Right forelimb (tissue), 1 donor: ENCODE measurements at regions not wholly inside any gene's neighbourhood (a gene's known extent, or its start where the extent isn't known, plus 50 kb on each side); places are given as distances from the start of the nearest gene placed in this dataset.
"Not testable (repeated sequence)": the region's sequence is repeated elsewhere in the genome, so short reads cannot be mapped to it uniquely, and the experiment has no call there.

ENCODE experiments used
- DNase-seq: peaks from one replicate; pipeline ENCODE4 v3.0.0-alpha.2; 2018

DNA sequence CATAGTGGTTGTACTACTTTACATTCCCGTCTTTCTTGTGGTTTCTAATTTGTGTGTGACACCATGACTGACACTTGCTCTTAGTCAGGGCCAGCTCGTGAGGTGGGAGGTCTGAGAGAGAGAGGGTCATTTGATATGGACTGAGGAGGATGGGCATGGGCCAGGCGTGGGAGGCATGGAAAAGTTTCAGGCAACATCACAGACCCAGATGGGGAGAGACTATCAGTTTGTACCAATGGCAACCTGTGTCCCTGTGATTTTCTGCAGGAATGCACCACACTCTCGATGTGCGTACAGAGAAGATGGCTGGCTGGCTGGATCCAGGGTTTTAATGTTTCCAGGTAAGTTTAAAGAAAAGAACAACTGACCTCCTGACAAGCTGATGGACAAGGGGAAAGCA lies 273.6 kb downstream of the CYRIA start:
- no peak for DNase-seq

GRCh38 chr2:16390561-16390960 lies 275.1 kb downstream of the CYRIA start:
- DNase-seq = no peak

- no peak for DNase-seq
Observed at GRCh38 chr2:16389611-16390010, 276.0 kb downstream of the CYRIA start.

DNA sequence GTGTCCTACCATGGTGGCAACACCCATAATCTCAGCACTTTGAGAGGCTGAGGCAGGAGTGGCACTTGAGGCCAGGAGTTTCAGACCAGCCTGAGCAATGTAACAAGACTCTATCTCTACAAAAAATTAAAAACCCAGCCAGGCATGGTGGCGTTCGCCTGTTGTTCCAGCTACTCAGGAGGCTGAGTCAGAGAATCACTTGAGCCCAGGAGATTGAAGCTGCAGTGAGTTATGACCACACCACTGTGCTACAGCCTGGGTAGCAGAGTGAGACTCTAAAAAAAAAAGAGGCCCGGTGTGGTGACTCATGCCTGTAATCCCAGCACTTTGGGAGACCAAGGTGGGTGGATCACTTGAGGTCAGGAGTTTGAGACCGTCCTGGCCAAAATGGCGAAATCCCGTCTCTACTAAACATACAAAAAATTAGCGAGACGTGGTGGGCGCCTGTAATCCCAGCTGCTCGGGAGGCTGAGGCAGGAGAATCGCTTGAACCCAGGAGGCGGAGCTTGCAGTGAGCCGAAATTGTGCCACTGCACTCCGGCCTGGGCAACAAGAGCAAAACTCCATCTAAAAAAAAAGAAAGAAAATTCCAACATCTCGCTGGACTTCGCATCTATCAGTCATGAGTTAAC lies 277.3 kb downstream of the CYRIA start:
- not testable (repeated sequence) for DNase-seq

DNA sequence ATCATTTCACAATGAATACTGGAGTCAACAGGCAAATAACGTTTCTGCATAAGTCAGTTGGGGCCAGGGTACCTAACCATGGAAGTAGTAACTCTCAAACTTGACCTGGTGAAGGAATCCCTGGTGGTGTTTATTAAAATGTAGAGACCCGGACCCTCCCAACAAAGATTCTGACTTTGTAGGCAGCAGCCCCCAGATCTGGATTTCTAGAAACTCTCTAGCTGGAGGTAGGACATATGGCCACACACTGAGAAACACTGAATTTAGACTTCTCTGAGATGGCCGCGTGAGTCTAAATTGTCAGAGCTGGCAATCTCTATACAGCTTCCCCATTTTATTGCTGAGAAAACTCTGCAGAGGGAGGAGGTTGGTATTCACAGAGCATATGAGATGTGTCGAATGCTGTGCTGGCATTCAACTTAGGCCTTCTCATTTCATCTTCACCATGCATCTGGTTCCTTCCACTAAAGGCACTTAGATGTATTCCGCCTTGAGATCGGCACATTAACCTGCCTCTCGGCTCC lies 278.1 kb downstream of the CYRIA start:
- DNase-seq = no peak

DNA sequence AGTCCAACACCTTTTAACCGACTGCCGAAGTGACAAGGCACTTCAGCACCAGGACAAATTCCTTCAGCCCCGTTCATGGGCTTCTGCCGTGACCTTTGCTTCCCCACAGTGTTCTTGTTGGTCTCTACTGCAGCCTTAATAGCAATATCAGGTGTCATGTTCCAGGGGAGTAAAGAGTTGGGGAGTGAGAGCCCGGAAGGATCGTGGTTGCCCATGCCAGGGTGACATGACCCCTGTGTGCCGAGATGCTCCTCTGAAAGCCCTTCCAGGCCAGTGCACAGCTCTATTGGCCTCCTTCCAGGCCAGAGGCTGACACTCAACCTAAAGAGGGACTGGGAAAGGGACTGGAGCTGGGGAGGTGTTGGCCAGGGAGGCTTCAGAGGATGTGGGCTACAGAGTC lies 279.2 kb downstream of the CYRIA start:
- DNase-seq = no peak

- DNase-seq = no peak
Observed at GRCh38 chr2:16386031-16386430, 279.6 kb downstream of the CYRIA start.

DNA sequence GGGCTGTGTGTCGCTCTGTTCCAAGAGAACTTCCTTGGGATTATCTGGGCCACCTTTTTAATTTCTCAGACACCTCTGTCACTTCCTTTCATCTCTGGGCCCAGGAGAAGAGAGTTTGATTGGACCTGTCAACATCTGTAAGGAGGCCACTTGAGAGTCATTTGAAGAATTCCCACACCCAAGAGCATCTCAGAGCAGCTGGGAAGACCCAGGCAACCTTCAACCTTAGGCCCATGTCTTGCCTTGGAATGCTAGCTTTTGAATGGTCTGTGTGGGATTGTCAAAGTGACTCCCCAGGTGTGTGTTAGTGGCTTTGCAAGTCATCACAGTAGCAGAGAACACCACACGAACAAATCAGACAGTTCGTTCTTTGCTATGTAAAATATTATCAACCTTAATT lies 280.3 kb downstream of the CYRIA start:
- DNase-seq = no peak

DNA sequence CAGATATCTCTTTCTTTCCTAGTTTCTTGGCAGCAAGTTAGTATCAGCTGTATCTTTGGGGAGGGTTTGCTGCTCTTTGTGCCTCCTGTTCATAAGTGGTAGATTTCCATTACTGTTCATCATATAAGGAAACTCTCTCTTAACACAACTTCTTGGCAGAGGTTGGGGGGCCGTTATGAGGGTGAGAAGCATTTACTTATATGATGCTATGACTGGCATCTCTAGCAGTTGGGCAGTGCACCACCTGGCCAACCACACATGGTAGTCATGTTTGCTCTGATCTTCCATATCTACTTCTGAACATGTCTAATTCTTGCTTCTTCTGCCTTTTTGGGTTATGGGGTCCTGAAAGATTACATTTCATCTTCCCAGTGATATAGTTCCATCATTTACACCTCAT lies 282.2 kb downstream of the CYRIA start:
- no peak for DNase-seq

DNA sequence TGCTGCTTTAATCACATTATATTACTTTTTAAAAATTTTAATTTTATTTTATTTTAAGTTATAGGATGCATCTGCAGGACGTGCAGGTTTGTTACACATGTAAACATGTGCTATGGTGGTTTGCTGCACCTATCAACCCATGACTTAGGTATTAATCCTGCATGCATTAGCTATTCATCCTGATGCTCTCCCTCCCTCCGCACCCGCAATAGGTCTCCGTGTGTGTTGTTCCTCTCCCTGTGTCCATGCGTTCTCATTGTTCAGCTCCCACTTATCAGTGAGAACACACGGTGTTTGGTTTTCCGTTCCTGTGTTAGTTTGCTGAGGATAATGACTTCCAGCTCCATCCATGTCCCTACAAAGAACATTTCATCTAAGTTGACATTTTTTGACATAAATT lies 283.2 kb downstream of the CYRIA start:
- no peak for DNase-seq

DNA sequence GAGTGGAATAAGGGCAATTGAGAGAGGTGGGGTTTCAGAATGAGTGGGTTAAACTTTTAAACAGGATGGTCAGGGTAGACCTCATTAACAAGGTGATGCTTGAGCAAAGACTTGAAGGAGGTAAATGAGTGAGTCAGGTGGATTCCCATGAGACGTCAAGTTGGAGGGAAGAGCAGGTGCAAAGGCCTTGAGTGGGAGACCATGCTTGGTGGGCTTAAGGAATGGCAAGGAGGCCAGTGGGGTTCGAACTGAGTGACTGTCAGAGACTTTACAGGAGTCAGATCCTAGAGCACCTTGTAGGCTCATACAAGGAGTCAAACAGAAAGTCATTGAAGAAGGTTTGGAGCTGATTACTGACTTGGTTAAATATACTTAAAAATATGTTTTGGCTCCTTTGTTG lies 284.1 kb downstream of the CYRIA start:
- DNase-seq = no peak

GRCh38 chr2:16379901-16380300 lies 285.7 kb downstream of the CYRIA start:
- not testable (repeated sequence) for DNase-seq

DNA sequence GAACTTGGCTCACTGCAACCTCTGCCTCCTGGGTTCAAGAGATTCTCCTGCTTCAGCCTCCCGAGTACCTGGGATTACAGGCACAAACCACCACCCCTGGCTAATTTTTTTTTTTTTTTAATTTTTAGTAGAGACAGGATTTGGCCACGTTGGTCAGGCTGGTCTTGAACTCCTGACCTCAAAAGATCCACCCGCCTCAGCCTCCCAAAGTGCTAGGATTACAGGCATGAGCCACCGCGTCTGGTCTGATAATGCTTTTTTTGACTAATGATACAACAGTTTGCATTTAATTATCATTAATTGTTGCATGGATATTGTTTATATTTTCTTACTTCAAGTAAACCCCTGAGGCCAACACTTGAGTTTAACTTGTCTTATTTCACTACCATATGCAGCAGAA lies 286.6 kb downstream of the CYRIA start:
- DNase-seq = not testable (repeated sequence)

- no peak for DNase-seq
Observed at GRCh38 chr2:16378031-16378430, 287.6 kb downstream of the CYRIA start.

- DNase-seq = no peak
Observed at GRCh38 chr2:16375981-16376380, 289.7 kb downstream of the CYRIA start.

DNA sequence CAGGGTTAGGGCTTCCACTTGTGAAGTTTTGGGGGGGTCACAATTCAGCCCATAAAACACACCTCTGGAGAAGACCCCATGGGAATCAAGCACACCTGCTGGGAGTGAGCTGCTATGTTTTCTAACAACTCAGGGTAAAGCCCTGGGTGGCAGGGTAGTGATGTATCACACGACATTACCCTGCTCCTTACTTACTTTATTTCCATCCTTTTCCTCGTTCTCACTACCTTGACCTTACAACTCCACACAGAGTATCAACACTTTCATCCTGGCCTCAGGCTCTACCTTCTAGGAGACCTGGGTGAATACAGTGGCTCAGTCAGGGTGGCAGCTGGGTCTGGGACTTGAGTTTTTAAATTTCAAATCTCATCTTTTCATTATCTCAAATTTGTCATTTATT lies 290.3 kb downstream of the CYRIA start:
- DNase-seq = no peak

- no peak for DNase-seq
Observed at GRCh38 chr2:16374671-16375070, 291.0 kb downstream of the CYRIA start.

DNA sequence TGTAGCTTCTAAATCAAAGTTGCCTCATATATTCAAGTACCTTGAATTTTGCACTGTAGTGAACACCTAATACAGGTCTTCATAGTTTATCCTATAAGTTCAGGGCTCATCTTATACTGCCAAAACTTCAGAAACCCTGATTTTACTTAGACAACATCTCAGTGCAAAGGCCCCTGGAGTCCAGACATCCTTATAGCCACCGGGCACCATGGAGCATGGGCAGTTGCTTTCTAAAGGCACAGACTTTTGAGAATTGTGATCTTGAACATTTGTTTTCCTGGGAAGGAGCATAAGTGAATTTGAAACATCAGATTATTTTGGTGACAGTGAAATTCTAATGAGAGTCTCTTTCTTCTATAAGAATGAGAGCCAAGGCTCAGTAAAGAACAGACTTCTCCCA lies 292.3 kb downstream of the CYRIA start:
- no peak for DNase-seq

DNA sequence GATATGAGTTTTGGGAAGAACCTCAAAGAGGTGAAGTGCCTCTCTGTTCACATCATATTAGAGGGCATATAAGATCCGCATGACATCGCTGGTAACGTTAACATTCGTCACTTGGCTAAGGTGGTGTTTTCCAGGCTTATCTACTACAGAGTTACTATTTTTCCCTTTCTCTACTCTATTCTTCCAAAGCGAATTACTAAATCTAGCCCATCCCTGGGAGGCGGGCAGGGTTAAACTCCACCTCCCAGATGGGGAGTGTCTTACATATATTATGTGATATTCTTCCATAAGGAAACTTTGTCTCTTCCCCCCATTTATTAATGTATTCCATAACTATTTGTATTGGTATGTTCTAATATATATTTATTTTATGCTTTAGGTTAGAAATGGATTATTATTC lies 293.9 kb downstream of the CYRIA start:
- DNase-seq = no peak

GRCh38 chr2:16368951-16369350 lies 296.7 kb downstream of the CYRIA start:
- no peak for DNase-seq

DNA sequence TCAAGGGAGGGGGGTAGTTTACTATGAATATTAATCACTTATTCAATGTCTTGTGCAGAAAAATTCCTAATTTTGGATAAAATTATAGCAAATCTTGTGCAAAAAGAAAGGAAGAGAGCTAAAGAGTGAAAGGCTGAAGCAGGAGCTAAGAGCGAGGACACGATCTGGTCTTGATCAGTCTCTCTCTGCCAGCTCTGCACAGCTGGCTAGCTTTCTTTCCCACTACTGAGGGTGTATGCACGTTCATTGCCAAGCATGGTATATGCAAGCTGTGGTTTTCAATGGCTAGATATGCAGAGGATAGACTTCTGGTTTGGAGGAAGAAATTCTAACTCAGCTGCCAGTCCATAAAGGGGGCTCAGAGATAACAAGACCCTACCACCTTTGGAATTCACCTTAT lies 297.3 kb downstream of the CYRIA start:
- DNase-seq = no peak

- no peak for DNase-seq
Observed at GRCh38 chr2:16365366-16365765, 300.3 kb downstream of the CYRIA start.

- no peak for DNase-seq
Observed at GRCh38 chr2:16363581-16363980, 302.1 kb downstream of the CYRIA start.

DNA sequence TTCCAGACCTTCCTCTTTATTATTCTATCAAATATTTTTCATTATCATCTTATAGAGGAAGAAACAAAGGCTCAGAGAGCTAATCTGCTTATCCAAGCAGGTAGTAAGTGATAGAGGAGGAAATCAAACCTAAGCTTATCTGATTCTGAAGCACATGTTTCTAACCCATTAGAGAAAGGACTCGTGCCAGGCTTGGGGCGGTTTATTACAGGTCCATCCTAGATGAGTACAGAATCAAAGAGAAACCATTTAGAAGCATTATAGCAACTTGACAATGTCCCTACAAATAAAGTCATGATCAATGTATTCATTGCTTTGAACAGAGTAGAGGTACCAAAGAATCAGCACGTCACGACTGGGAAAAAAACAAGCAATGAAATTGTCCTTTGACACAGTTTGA lies 303.0 kb downstream of the CYRIA start:
- DNase-seq = no peak

DNA sequence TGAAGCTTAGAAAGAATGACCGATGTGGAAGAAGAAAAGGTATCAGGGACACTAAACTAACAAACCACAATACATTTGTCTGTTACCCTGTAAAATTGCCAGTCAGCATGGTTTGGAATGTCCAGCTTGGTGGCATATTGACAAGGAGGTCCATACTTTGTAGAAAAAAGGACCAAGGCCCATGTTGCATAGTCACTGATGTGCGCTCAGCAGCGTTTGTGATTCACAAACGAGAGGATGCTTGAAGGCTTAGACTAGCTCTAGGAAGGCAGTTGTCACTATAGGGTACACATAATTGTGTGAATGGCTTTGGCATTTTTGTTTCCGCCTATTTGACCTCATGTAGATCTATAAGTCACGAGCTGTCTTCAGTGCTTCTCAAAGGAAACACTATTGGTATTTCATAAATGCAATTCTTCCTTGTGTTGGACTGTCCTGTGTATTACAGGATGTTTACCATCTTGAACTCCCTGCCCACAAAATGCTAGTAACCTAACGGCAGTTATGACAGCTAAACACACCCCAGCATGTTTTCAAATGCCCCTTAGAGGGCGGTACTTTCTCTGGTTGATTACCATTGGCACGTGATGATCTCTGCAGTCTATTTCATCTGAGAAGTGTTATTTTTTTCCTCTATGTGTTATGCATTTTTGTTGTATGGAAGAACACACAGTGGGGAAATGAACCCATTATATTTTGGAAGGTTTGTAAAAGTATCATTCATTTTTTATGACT lies 304.2 kb downstream of the CYRIA start:
- DNase-seq = no peak
